Smooth muscle cell of the brain vasculature (primary cell): ENCODE measurements at regions not wholly inside any gene's neighbourhood (a gene's known extent, or its start where the extent isn't known, plus 50 kb on each side); places are given as distances from the start of the nearest gene placed in this dataset.

Experiments used
- DNase-seq: peaks from one replicate; pipeline ENCODE4 v3.0.0-alpha.2; 2012; ENCODE audit warnings: low read depth, low spot score

DNA sequence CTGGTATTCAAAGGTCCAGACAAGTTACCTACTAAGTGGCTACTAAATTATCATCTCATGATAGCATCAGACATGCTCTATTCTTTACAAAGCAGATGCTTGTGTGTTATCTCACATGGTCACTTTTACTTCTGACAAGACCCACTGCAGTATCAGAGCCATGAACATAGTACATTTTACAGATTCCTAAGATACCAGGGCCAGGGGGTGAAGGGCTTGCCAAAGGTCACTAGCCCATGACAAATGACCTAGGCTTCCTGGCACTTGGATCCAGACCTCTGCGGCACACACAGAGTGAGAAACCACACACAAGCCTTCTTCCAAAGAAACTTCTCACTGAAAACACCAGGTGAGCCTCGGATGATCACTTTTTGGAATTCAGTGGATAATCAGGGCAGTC, 446.8 kb downstream of the EIPR1 start:
- DNase-seq, result no peak

GRCh38 chr2:2926858-2927175, 450.8 kb downstream of the EIPR1 start:
- no peak for DNase-seq

- no peak for DNase-seq
These were observed 451.4 kb downstream of the EIPR1 start for GRCh38 chr2:2926009-2926857.

DNA sequence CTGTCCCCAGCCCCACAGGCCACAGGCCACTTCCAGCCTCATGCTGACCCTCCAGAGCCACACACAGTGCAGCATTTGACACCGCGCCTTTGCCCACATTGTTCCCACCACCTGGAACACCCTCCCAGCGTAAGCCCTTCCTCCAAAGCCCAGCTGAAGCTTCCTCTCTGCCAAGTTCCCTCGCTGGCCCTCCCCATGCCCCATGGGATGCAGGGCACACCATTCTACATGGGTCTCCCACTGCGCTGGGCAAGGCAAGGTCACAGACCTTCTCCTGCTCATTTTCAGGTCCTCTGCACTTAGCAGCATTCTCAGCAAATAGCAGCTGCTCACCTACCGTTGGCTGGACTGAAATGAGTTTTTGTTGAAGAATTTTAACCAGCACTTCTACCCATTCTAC, 455.5 kb downstream of the EIPR1 start:
- no peak for DNase-seq

DNA sequence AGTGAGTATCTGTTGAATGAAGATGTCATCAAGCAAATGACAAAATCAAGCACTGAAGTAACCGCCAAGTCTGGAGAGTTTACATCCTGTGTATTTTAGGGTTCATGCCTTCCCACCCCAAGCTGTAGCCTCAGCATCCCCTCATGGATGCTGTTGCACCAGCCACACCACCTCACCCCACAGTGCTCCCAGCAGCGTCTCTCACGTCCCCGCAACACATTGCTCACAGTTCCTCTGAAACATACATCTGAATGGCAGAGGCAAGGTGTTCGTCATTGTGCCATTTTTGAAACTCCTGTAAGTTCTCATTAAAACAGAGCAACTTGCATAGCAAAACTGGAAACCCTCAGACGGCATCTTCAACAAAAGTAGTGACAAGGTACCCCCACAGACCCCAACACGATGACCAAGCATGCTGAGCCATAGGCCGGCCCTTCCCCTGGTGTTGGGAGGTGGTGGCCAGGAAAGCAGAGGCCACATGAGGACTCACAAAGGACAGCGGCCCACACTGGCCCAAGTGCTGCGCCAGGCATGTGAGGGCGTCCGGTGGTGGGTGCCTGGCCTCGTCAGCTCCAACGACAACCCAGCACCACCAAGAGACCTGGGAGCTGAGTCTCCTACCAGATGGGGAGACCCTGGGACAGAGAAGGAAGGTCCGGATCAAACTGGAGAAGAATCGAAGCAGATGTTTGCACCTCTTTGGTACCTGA, 456.5 kb downstream of the EIPR1 start:
- no peak for DNase-seq

GRCh38 chr2:2919574-2920365, 457.8 kb downstream of the EIPR1 start:
- DNase-seq, result no peak

- DNase-seq, result no peak
These were observed 458.6 kb downstream of the EIPR1 start for GRCh38 chr2:2919026-2919425.

DNA sequence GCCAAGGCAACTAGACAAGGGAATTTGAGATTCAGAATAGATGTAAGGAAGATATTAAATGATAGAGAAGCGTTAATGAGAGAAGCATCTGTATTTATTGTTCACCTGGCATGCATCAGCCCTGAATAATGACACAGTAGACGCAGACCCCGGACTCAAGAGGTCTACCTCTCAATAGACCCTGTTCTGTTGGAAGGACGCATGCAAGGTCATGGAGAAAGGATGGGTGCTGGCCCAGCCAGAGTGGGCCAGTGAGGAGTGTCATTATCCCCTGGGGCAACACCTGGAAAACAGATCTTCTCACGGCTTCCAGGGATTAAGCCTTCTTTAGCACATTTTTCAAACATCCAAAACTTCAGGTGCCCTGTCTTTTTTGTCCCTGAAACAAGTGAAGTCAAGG, 461.0 kb downstream of the EIPR1 start:
- no peak for DNase-seq

DNA sequence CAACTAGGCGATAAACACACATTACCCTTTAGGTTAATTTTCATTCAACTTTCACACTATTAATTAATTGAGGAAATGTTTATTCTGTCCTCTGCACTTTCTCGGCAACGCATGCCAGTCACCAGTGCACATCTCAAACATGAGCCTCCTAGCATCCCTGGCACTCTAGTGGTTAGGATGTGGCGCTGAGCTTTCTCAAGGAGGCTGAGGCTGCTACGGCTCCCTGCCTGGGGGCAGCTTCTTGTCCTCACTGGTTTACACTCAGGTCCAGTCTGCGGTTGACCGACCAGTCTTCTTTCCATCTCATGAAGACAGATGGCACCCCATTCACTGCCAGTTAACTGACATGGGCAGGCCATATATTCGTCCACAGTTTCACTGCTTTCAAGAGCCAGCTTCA, 463.4 kb downstream of the EIPR1 start:
- DNase-seq, result no peak

DNA sequence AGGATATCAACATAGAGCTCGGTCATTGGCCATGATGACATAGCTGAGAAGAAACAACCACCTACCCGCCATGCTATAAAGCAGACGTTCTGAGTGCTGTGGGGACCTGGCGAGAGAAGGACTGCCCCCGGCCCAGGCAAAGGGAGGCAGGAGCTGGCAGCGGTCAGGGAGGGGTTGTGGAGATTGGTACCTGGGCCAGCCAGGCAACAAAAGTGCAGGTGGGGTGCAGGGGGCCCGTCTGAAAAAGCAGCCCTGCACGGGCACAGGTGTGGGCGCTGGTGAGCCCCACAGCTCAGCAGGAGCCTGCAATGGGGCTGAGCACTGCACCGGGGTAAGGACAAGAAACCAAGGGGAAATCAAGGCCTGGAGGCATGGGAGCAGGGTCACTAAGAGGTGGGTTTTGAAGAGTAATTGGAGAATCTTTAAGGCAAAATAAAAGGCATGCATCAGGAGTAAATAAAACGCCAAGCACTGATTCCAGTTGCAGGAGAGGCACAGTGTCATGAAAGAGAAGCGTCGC, 464.0 kb downstream of the EIPR1 start:
- DNase-seq, result no peak

DNA sequence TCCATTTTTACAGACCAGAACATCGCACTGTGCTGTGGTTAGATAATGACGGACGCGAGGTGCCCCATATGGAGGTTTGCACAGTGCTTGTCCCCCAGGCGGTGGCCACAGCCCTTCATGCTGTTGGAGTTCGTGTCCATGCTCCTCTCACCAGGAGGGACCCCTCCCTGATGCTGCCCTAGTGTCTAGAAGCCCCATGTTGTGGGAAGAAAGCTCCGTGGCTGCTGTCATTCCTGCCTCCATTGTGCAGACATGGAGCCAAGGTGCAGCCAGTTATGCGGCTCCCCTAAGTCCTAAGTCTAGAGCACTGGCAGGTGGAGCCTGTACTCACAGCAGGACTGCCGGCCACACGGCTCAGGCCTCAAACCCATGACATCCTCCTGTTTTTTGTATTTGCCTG, 464.9 kb downstream of the EIPR1 start:
- no peak for DNase-seq

- DNase-seq, result no peak
These were observed 465.3 kb downstream of the EIPR1 start for GRCh38 chr2:2912293-2912692.

DNA sequence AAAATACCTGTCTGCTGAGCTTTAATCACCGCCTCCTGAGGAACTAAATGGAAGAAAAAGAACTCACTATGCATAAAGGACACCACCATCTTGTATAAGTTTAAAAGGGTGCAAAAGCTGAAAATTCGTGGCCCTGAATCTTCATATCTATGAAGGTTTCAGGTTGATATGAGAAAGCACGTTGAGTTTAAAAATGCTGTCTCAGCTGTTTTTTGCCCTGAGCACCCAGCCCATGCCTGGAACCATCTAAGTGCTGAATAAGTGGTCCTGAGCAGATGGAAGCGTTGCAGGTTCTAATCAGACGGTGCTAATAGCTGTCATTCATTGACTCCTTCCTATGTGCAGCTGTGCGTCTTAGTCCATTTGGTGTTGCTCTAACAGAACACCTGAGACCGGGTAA, 467.4 kb downstream of the EIPR1 start:
- no peak for DNase-seq

- DNase-seq, result no peak
These were observed 468.3 kb downstream of the EIPR1 start for GRCh38 chr2:2909086-2910035.

- DNase-seq, result no peak
These were observed 471.5 kb downstream of the EIPR1 start for GRCh38 chr2:2906091-2906490.

- no peak for DNase-seq
These were observed 472.8 kb downstream of the EIPR1 start for GRCh38 chr2:2904721-2905350.

- no peak for DNase-seq
These were observed 474.9 kb downstream of the EIPR1 start for GRCh38 chr2:2902547-2903281.

DNA sequence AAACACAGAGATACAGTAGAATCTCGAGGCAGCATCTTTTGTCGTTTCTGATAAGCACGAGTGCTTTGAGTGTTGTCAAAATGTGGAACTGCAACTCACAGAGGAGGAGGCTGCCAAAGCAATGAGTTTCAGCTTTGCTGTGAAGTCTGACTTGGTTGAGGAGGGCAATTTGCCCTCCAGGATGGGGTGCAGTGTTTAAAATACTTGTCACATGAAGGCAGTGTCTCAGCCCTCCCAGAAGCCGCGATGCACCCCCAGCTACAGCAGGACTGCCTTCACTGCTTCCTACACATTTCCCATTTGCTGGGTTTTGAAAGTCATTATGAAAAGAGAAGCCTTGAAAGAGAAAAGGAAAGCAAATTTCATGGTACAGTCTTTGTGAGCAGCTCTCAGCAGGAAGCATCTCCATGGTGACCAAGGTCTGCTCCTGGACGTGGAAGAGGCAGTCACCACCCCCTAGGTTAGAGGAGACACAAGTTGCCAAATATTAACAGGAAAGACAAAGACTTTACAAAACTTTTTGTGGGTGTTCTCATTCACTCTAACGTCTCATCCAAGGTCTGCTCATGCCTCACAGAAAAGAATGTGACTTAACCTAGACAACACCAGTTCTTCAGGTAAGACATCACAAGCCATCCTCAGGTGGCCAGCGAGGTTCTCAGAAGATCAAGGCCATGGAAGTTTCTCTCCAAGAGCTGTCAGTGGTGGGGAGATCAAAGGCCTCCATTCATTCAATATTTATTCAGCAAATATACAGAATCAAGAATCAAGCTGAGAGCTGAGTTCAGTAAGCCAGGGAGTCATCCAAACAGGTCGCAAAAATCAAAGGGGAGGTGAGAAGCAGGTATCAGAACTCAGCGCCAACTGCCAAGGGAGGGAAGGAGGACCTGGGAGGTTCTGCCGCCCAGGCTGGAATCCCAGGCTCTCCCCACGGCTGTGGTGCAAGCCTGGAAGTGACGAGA, 476.0 kb downstream of the EIPR1 start:
- no peak for DNase-seq

DNA sequence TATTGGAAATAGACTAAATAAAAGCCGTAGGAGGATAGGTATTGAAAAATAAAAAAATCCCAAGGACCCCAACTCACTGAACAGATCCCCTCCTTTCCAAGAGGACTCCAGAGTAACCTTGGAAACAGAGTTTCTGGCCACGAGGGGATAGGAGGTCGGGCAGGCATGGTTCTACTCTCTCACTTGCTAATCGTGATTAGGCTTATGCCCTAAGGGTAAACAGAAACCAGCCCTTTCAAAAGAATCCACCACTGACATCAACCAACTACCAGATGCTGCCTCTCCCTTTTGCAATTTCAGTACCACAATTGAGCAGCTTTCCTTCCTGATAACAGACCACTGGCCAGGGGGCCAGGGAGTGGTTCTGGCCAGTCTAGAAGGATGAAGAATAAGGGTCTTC, 477.8 kb downstream of the EIPR1 start:
- DNase-seq, result no peak
